ENCODE measurements at regions not wholly inside any gene's neighbourhood (a gene's known extent, or its start where the extent isn't known, plus 50 kb on each side); places are given as distances from the start of the nearest gene placed in this dataset.

DNA sequence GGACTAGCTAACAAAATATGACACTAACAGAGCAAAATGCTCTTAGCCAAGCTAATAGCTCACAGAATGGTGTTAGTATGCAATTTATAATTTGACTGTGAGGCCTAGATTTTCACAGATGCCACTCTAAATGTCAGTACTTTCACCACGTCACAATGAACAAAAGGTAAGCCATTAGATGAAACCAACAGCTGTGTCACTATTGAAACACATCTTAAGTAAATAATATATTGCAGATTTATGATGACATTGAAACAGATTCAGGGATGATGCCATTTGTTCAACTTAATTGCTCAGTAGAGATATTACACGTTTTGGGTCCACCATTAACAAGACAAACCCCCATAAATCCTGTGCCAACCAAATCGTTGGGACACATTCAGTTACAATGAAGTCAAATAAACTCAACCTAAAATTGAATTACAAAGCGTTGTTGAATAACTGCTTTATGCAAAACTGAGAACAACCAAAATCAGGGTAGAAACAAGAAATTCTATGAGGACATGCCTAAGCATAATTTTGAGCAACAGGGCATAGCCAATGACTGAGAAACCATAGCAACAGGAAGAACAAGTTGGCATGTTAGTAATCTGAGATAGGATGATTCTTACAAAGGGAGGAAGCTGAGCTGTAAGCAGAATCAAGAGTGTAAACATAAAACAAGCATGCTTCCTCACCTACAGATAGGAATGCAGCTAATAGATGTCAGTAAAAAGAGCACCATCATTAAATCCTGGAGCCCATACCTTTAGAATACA, 85.6 kb upstream of the KHDRBS2 start:
- TF ChIP-seq, protein P1, sequence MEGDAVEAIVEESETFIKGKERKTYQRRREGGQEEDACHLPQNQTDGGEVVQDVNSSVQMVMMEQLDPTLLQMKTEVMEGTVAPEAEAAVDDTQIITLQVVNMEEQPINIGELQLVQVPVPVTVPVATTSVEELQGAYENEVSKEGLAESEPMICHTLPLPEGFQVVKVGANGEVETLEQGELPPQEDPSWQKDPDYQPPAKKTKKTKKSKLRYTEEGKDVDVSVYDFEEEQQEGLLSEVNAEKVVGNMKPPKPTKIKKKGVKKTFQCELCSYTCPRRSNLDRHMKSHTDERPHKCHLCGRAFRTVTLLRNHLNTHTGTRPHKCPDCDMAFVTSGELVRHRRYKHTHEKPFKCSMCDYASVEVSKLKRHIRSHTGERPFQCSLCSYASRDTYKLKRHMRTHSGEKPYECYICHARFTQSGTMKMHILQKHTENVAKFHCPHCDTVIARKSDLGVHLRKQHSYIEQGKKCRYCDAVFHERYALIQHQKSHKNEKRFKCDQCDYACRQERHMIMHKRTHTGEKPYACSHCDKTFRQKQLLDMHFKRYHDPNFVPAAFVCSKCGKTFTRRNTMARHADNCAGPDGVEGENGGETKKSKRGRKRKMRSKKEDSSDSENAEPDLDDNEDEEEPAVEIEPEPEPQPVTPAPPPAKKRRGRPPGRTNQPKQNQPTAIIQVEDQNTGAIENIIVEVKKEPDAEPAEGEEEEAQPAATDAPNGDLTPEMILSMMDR (IDR thresholded peaks at IDR 0.05; ENCODE audit: borderline replicate concordance, extremely low read depth, low read length, poor library complexity, severe bottlenecking): no peak
- TF ChIP-seq EZH2 (IDR thresholded peaks at IDR 0.05; ENCODE audit: borderline replicate concordance, low read depth, low read length, severe bottlenecking): no peak

Data from DND-41 (cell line).